SIG-M5 treated with dmso at 0.1 percent for 504 hours (cell line): ENCODE measurements at regions not wholly inside any gene's neighbourhood (a gene's known extent, or its start where the extent isn't known, plus 50 kb on each side); places are given as distances from the start of the nearest gene placed in this dataset.

Experiments
- DNase-seq: peaks from one replicate; lab custom pipeline; 2025; ENCODE audit not compliant: unreplicated experiment; lab: John Stamatoyannopoulos, UW

- no peak for DNase-seq
Observed at GRCh38 chr5:27328480-27328879, 290.1 kb upstream of the CDH9 start.

GRCh38 chr5:27325513-27325912 lies 287.1 kb upstream of the CDH9 start:
- DNase-seq, result peak; percentile 8

- DNase-seq, result no peak
Observed at GRCh38 chr5:27318701-27319100, 280.3 kb upstream of the CDH9 start.

- DNase-seq, result no peak
Observed at GRCh38 chr5:27316271-27316650, 277.9 kb upstream of the CDH9 start.

- DNase-seq, result no peak
Observed at GRCh38 chr5:27315363-27316270, 277.2 kb upstream of the CDH9 start.

GRCh38 chr5:27313549-27313948 lies 275.2 kb upstream of the CDH9 start:
- no peak for DNase-seq

GRCh38 chr5:27312291-27312893 lies 274.0 kb upstream of the CDH9 start:
- DNase-seq, result no peak

- no peak for DNase-seq
Observed at GRCh38 chr5:27311544-27311943, 273.2 kb upstream of the CDH9 start.

GRCh38 chr5:27308153-27308552 lies 269.8 kb upstream of the CDH9 start:
- DNase-seq, result no peak

- DNase-seq, result no peak
Observed at GRCh38 chr5:27290172-27290571, 251.8 kb upstream of the CDH9 start.

GRCh38 chr5:27276119-27276518 lies 237.7 kb upstream of the CDH9 start:
- no peak for DNase-seq

GRCh38 chr5:27275345-27275744 lies 237.0 kb upstream of the CDH9 start:
- no peak for DNase-seq

GRCh38 chr5:27269766-27270165 lies 231.4 kb upstream of the CDH9 start:
- no peak for DNase-seq

- no peak for DNase-seq
Observed at GRCh38 chr5:27267209-27267824, 228.9 kb upstream of the CDH9 start.

- no peak for DNase-seq
Observed at GRCh38 chr5:27266184-27266583, 227.8 kb upstream of the CDH9 start.

GRCh38 chr5:27257696-27258095 lies 219.3 kb upstream of the CDH9 start:
- no peak for DNase-seq

GRCh38 chr5:27252911-27253310 lies 214.5 kb upstream of the CDH9 start:
- DNase-seq, result no peak

- peak; percentile 54 for DNase-seq
Observed at GRCh38 chr5:27242258-27242626, 203.9 kb upstream of the CDH9 start.

- DNase-seq, result peak; percentile 96
Observed at GRCh38 chr5:27241564-27242257, 203.3 kb upstream of the CDH9 start.

- no peak for DNase-seq
Observed at GRCh38 chr5:27240791-27241190, 202.4 kb upstream of the CDH9 start.

GRCh38 chr5:27234916-27235315 lies 196.5 kb upstream of the CDH9 start:
- DNase-seq, result no peak

- DNase-seq, result no peak
Observed at GRCh38 chr5:27221410-27221809, 183.0 kb upstream of the CDH9 start.
